IMR-90 (cell line): ENCODE measurements at regions not wholly inside any gene's neighbourhood (a gene's known extent, or its start where the extent isn't known, plus 50 kb on each side); places are given as distances from the start of the nearest gene placed in this dataset.

Experiments used
- ATAC-seq: fragments of 200-7000 bp; cut with Tn5 transposase; 2 replicates; pipeline ENCODE4 v1.9.1; 2020; ENCODE audit warnings: low read depth, mild to moderate bottlenecking, moderate library complexity
- BruUV-seq: library from RNA; stranded (reverse); fragments of 400-500 nt; replicated peaks from 2 replicates; lab custom pipeline; 2021; lab: Mats Ljungman, UMichigan
- CTCF ChIA-PET: fragments of 300-600 bp; formaldehyde crosslinking; extraction: SDS; loops from one replicate; lab custom pipeline; 2021; ENCODE audit warnings: antibody characterized with exemption; lab: Yijun Ruan, JAX
- POLR2A ChIA-PET: fragments of 300-600 bp; sonication (Branson Sonifier 250); formaldehyde crosslinking; loops from one replicate; lab custom pipeline; 2022; ENCODE audit warnings: antibody characterized with exemption; ENCODE audit not compliant: unreplicated experiment; lab: Charles Lee
- DNase-seq: peaks from one replicate; pipeline ENCODE4 v3.0.0; 2013
- H2AFZ ChIP-seq: replicated peaks from 2 replicates; pipeline ENCODE3; 2013; ENCODE audit warnings: low read length, mild to moderate bottlenecking; ENCODE audit not compliant: poor library complexity
- H2AK5ac ChIP-seq: 2 replicates; pipeline ENCODE4 v1.6.1; 2013; ENCODE audit warnings: low read depth, low read length, inconsistent platforms
- H2AK9ac ChIP-seq: replicated peaks from 2 replicates; pipeline ENCODE3; 2013; ENCODE audit warnings: mild to moderate bottlenecking, low read depth, low read length, moderate library complexity; ENCODE audit not compliant: poor library complexity
- H2BK120ac ChIP-seq: 2 replicates; pipeline ENCODE4 v1.6.1; 2013; ENCODE audit warnings: low read depth, low read length, inconsistent platforms
- H2BK15ac ChIP-seq: 3 replicates; pipeline ENCODE4 v1.6.1; 2013; ENCODE audit warnings: low read depth, low read length, inconsistent platforms
- H2BK20ac ChIP-seq: 2 replicates; pipeline ENCODE4 v1.6.1; 2013; ENCODE audit warnings: low read depth, mild to moderate bottlenecking, inconsistent platforms, low read length, moderate library complexity
- H2BK5ac ChIP-seq: 2 replicates; pipeline ENCODE4 v1.6.1; 2013; ENCODE audit warnings: mild to moderate bottlenecking, low read depth, low read length, inconsistent platforms; ENCODE audit not compliant: poor library complexity, severe bottlenecking
- H3K14ac ChIP-seq: replicated peaks from 2 replicates; pipeline ENCODE4 v1.6.1; 2013; ENCODE audit warnings: low read depth, low read length, inconsistent platforms
- H3K18ac ChIP-seq: 2 replicates; pipeline ENCODE4 v1.6.1; 2013; ENCODE audit warnings: low read depth, low read length, control low read depth
- H3K23ac ChIP-seq: 2 replicates; pipeline ENCODE4 v1.6.1; 2013; ENCODE audit warnings: low read depth, low read length, inconsistent platforms
- H3K27ac ChIP-seq: 2 replicates; pipeline ENCODE4 v1.5.1; 2013; ENCODE audit warnings: mild to moderate bottlenecking, control low read depth, low read length; ENCODE audit not compliant: insufficient read depth
- H3K27me3 ChIP-seq: 2 replicates; pipeline ENCODE4 v1.6.1; 2013; ENCODE audit warnings: low read length; ENCODE audit not compliant: control insufficient read depth, insufficient read depth
- H3K36me3 ChIP-seq: 2 replicates; pipeline ENCODE4 v1.6.1; 2013; ENCODE audit warnings: low read length, mixed read lengths; ENCODE audit not compliant: control insufficient read depth, insufficient read depth
- H3K4ac ChIP-seq: 2 replicates; pipeline ENCODE4 v1.6.1; 2013; ENCODE audit warnings: low read depth, low read length, inconsistent platforms
- H3K4me1 ChIP-seq: 2 replicates; pipeline ENCODE4 v1.6.1; 2013; ENCODE audit warnings: low read length, mixed read lengths; ENCODE audit not compliant: control insufficient read depth, insufficient read depth
- H3K4me2 ChIP-seq: 2 replicates; pipeline ENCODE4 v1.6.1; 2013; ENCODE audit warnings: low read depth, mild to moderate bottlenecking, control low read depth, low read length, moderate library complexity
- H3K4me3 ChIP-seq: 2 replicates; pipeline ENCODE4 v1.5.1; 2013; ENCODE audit warnings: low read depth, mild to moderate bottlenecking, control low read depth, low read length, moderate library complexity; ENCODE audit not compliant: insufficient read depth
- H3K56ac ChIP-seq: 2 replicates; pipeline ENCODE4 v1.6.1; 2013; ENCODE audit warnings: low read length, inconsistent platforms; ENCODE audit not compliant: insufficient read depth; ENCODE audit errors: extremely low read depth
- H3K79me1 ChIP-seq, 2 experiments: 2 replicates each; pipeline ENCODE4 v1.6.1; 2013; ENCODE audit warnings: low read length in 2 of 2, inconsistent platforms in 1 of 2, low read depth in 1 of 2
- H3K9ac ChIP-seq: 2 replicates; pipeline ENCODE4 v1.6.1; 2013; ENCODE audit warnings: low read depth, low read length, control low read depth
- H3K9me1 ChIP-seq: 2 replicates; pipeline ENCODE4 v1.6.1; 2013; ENCODE audit warnings: low read length, inconsistent platforms; ENCODE audit not compliant: insufficient read depth
- H3K9me3 ChIP-seq: 2 replicates; pipeline ENCODE4 v1.6.1; 2013; ENCODE audit warnings: low read length; ENCODE audit not compliant: control insufficient read depth, insufficient read depth
- H4K20me1 ChIP-seq: 2 replicates; pipeline ENCODE4 v1.6.1; 2013; ENCODE audit warnings: low read length, inconsistent platforms; ENCODE audit not compliant: insufficient read depth
- H4K5ac ChIP-seq: 2 replicates; pipeline ENCODE4 v1.6.1; 2013; ENCODE audit warnings: mild to moderate bottlenecking, low read depth, low read length, control low read depth
- H4K8ac ChIP-seq, 2 experiments: 2 replicates each; pipeline ENCODE4 v1.6.1; 2013; ENCODE audit warnings: low read depth in 2 of 2, low read length in 2 of 2, control low read depth in 1 of 2, inconsistent platforms in 1 of 2
- H4K91ac ChIP-seq: 2 replicates; pipeline ENCODE4 v1.6.1; 2013; ENCODE audit warnings: low read depth, low read length, inconsistent platforms; ENCODE audit not compliant: insufficient read depth
- BHLHE40 ChIP-seq: fragments of 150-350 bp; IDR thresholded peaks from 2 replicates; pipeline ENCODE4 v1.6.1; 2016; ENCODE audit warnings: mild to moderate bottlenecking, low read depth, low read length
- CEBPB ChIP-seq: IDR thresholded peaks from 2 replicates; pipeline ENCODE4 v1.6.1; 2012; ENCODE audit warnings: low read depth, low read length, improper control_type of control experiment
- CHD1 ChIP-seq: IDR thresholded peaks from 2 replicates; pipeline ENCODE4 v1.6.1; 2012; ENCODE audit warnings: low read depth, low read length, improper control_type of control experiment
- CTCF ChIP-seq: conservative IDR thresholded peaks from 2 replicates; pipeline ENCODE4 v1.5.1; 2012; ENCODE audit warnings: mild to moderate bottlenecking, low read depth, low read length, improper control_type of control experiment
- ELK1 ChIP-seq: fragments of 150-350 bp; IDR thresholded peaks from 2 replicates; pipeline ENCODE4 v1.6.1; 2016; ENCODE audit warnings: low read depth, mild to moderate bottlenecking, low read length, moderate library complexity, borderline replicate concordance
- FOS ChIP-seq: fragments of 150-350 bp; IDR thresholded peaks from 2 replicates; pipeline ENCODE4 v1.6.1; 2016; ENCODE audit warnings: low read depth, low read length
- MAFK ChIP-seq: IDR thresholded peaks from 2 replicates; pipeline ENCODE4 v1.6.1; 2012; ENCODE audit warnings: low read depth, low read length, improper control_type of control experiment
- MAZ ChIP-seq: IDR thresholded peaks from 2 replicates; pipeline ENCODE4 v1.6.1; 2012; ENCODE audit warnings: low read depth, mild to moderate bottlenecking, low read length, improper control_type of control experiment, moderate library complexity, borderline replicate concordance
- MXI1 ChIP-seq: IDR thresholded peaks from 2 replicates; pipeline ENCODE4 v1.6.1; 2012; ENCODE audit warnings: low read depth, mild to moderate bottlenecking, low read length, moderate library complexity, borderline replicate concordance
- NFE2L2 ChIP-seq: fragments of 150-350 bp; IDR thresholded peaks from 2 replicates; pipeline ENCODE4 v1.6.1; 2016; ENCODE audit warnings: low read depth, mild to moderate bottlenecking, low read length
- POLR2A ChIP-seq: IDR thresholded peaks from 2 replicates; pipeline ENCODE4 v1.6.1; 2012; ENCODE audit warnings: mild to moderate bottlenecking, low read depth, low read length
- RAD21 ChIP-seq: IDR thresholded peaks from 2 replicates; pipeline ENCODE4 v1.6.1; 2012; ENCODE audit warnings: low read length, improper control_type of control experiment
- RCOR1 ChIP-seq: IDR thresholded peaks from 2 replicates; pipeline ENCODE4 v1.6.1; 2012; ENCODE audit warnings: mild to moderate bottlenecking, low read length, improper control_type of control experiment; ENCODE audit not compliant: insufficient replicate concordance
- RFX5 ChIP-seq: IDR thresholded peaks from 2 replicates; pipeline ENCODE4 v1.8.0; 2012; ENCODE audit warnings: low read depth, mild to moderate bottlenecking, low read length, moderate library complexity
- SMC3 ChIP-seq: fragments of 150-350 bp; IDR thresholded peaks from 2 replicates; pipeline ENCODE4 v1.6.1; 2016; ENCODE audit warnings: low read depth, mild to moderate bottlenecking, antibody characterized with exemption, low read length, moderate library complexity
- USF2 ChIP-seq: fragments of 150-350 bp; IDR thresholded peaks from 2 replicates; pipeline ENCODE4 v1.6.1; 2017; ENCODE audit warnings: mild to moderate bottlenecking, antibody characterized with exemption, low read length, low read depth
- dilution Hi-C: fragments of 300-500 bp; cut with HindIII; formaldehyde crosslinking; loops from one replicate; pipeline ENCODE4 v1.14.3; 2018; ENCODE audit warnings: low sequenced_read_pairs; ENCODE audit not compliant: unreplicated experiment
- in situ Hi-C: fragments of 300-500 bp; cut with MboI; formaldehyde crosslinking; loops from 3 replicates; pipeline ENCODE4 v1.14.3; 2019; ENCODE audit warnings: low sequenced_read_pairs, inconsistent platforms, mixed read lengths
- intact Hi-C: fragments of 100-400 bp; cut with micrococcal nuclease; formaldehyde crosslinking; loops from 2 replicates; pipeline ENCODE4 v1.10.0; 2022

DNA sequence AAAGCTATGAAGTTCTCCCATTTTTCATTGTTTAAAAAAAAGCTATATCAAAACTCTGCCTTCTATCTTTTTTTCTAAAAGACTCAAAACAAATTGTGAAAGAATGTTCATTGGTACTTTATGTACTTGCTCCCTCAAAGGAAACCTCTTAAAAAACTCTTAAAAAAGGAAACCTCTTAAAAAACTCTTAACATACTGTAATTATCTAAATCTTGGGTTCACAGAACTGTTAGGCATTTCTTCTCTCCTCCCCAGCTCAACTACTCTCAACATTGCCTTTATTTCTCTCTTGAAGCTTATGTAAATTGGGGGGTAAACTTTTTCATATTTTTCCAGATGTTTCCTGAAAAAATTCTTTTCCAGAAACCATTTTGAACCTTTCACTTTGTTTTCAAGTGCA, 330.5 kb upstream of the SLC39A10 start:
- no peak overlapping the region for H3K4me3 ChIP-seq
- H3K9me1 ChIP-seq, result no peaks in the 10 kb centered on the region
- no peak overlapping the region for H3K4ac ChIP-seq
- H3K27ac ChIP-seq, result no peak overlapping the region
- DNase-seq (no peak), ATAC-seq (no peak)
- CTCF ChIA-PET, result no interaction called here
- intact Hi-C loops, result loop anchor here (10.0 kb wide), 1 partner anchor 148 kb away; no protein-coding TSS in a partner anchor
- no peak overlapping the region for H3K56ac ChIP-seq
- H2BK120ac ChIP-seq, result no peak overlapping the region
- in situ Hi-C loops, result no loop called here
- dilution Hi-C loops, result no loop called here
- H3K4me1 ChIP-seq, result peaks cover 2% of the 10 kb centered on the region; the same call in 1 of the 2 replicates
- H4K8ac ChIP-seq, result no peak overlapping the region
- H3K79me1 ChIP-seq, result no peaks in the 10 kb centered on the region
- H2AK9ac ChIP-seq, result no peak overlapping the region
- H2BK15ac ChIP-seq, result no peak overlapping the region
- H4K5ac ChIP-seq, result no peak overlapping the region
- no peak overlapping the region for H2BK20ac ChIP-seq
- no TSS peak for BruUV-seq
- POLR2A ChIA-PET, result no interaction called here
- H3K9ac ChIP-seq, result no peak overlapping the region
- no peak overlapping the region for H3K18ac ChIP-seq
- H3K27me3 ChIP-seq, result no peaks in the 10 kb centered on the region
- H2AFZ ChIP-seq, result no peak overlapping the region
- no peak overlapping the region for H4K91ac ChIP-seq
- no peaks in the 10 kb centered on the region for H3K36me3 ChIP-seq
- no peaks in the 10 kb centered on the region for H3K9me3 ChIP-seq
- H2BK5ac ChIP-seq, result no peak overlapping the region
- TF ChIP-seq SMC3 (no peak), CHD1 (no peak), MAFK (no peak), RAD21 (no peak), POLR2A (no peak), CTCF (no peak), FOS (no peak), RFX5 (no peak), BHLHE40 (no peak), NFE2L2 (no peak), CEBPB (no peak), MXI1 (no peak), RCOR1 (no peak), MAZ (no peak), ELK1 (no peak), USF2 (no peak)
- H2AK5ac ChIP-seq, result no peak overlapping the region
- H3K14ac ChIP-seq, result no peak overlapping the region
- no peak overlapping the region for H3K4me2 ChIP-seq
- no peak overlapping the region for H3K23ac ChIP-seq
- no peaks in the 10 kb centered on the region for H4K20me1 ChIP-seq
